Endothelial cell of umbilical vein (primary cell): ENCODE measurements at regions not wholly inside any gene's neighbourhood (a gene's known extent, or its start where the extent isn't known, plus 50 kb on each side); places are given as distances from the start of the nearest gene placed in this dataset.

Source experiments
- BruUV-seq: library from RNA; stranded (reverse); fragments of 400-500 nt; replicated peaks from 2 replicates; lab custom pipeline; 2021; lab: Mats Ljungman, UMichigan
- CTCF ChIA-PET: fragments of 300-600, 350-600 bp; sonication (Branson Sonifier 250); formaldehyde crosslinking; loops from one replicate; lab custom pipeline; 2021; ENCODE audit warnings: antibody characterized with exemption, inconsistent platforms; lab: Charles Lee
- POLR2A ChIA-PET: fragments of 300-600, 350-600 bp; sonication (Branson Sonifier 250); formaldehyde crosslinking; loops from one replicate; lab custom pipeline; 2021; ENCODE audit warnings: antibody characterized with exemption, inconsistent platforms; lab: Charles Lee
- DNase-seq: peaks from one replicate; pipeline ENCODE4 v3.0.0-alpha.2; 2011; ENCODE audit warnings: low read depth, low spot score
- FAIRE-seq: peaks from 2 replicates; lab custom pipeline; 2011; peaks lifted over from hg19 to GRCh38; lab: Jason Lieb, UNC
- H2AFZ ChIP-seq: 2 replicates; pipeline ENCODE4 v1.6.0; 2012; ENCODE audit warnings: low read depth, low read length, control low read depth, inconsistent platforms
- H3K27ac ChIP-seq: 2 replicates; pipeline ENCODE4 v1.5.1; 2011; ENCODE audit warnings: low read depth, mild to moderate bottlenecking, control low read depth, low read length, moderate library complexity; ENCODE audit not compliant: insufficient read depth
- H3K27me3 ChIP-seq, 2 experiments: 2 replicates each; pipeline versions ENCODE4 v1.6.0 to v1.6.1; 2011; ENCODE audit warnings: low read length in 2 of 2, mixed read lengths in 1 of 2; ENCODE audit not compliant: control insufficient read depth in 2 of 2, insufficient read depth in 2 of 2
- H3K36me3 ChIP-seq, 2 experiments: 2 replicates in 1 of 2; 3 replicates in 1 of 2; pipeline ENCODE4 v1.5.1; 2011; ENCODE audit warnings: low read length in 2 of 2, mild to moderate bottlenecking in 1 of 2, moderate library complexity in 1 of 2; ENCODE audit not compliant: control insufficient read depth in 2 of 2, insufficient read depth in 2 of 2; ENCODE audit errors: extremely low read depth in 1 of 2
- H3K4me1 ChIP-seq: 3 replicates; pipeline ENCODE4 v1.5.1; 2011; ENCODE audit warnings: mild to moderate bottlenecking, low read length; ENCODE audit not compliant: control insufficient read depth, insufficient read depth; ENCODE audit errors: extremely low read depth
- H3K4me2 ChIP-seq: 2 replicates; pipeline ENCODE4 v1.6.1; 2011; ENCODE audit warnings: low read length, control low read depth, mixed read lengths; ENCODE audit not compliant: insufficient read depth
- H3K4me3 ChIP-seq, 3 experiments: fragments of 200-600 bp in 1 of 3; sonication (generic), shearing (Covaris generic) in 1 of 3; replicated peaks in 1 of 3; 2 replicates each; pipeline ENCODE4 v1.5.1; 2011 to 2016; ENCODE audit warnings: control low read depth in 3 of 3, low read length in 3 of 3, mild to moderate bottlenecking in 2 of 3, inconsistent platforms in 1 of 3, low read depth in 1 of 3, moderate library complexity in 1 of 3; ENCODE audit not compliant: insufficient read depth in 1 of 3
- H3K79me2 ChIP-seq: 2 replicates; pipeline ENCODE4 v1.6.0; 2012; ENCODE audit warnings: low read length, inconsistent platforms; ENCODE audit not compliant: control insufficient read depth, insufficient read depth
- H3K9ac ChIP-seq: replicated peaks from 2 replicates; pipeline ENCODE3; 2011; ENCODE audit warnings: low read length, control low read depth; ENCODE audit not compliant: insufficient read depth; ENCODE audit errors: extremely low read depth
- H3K9me1 ChIP-seq: replicated peaks from 3 replicates; pipeline ENCODE4 v1.6.0; 2011; ENCODE audit warnings: mild to moderate bottlenecking, low read length; ENCODE audit not compliant: control insufficient read depth, insufficient read depth; ENCODE audit errors: extremely low read depth
- H3K9me3 ChIP-seq: replicated peaks from 2 replicates; pipeline ENCODE4 v1.5.1; 2012; ENCODE audit warnings: low read length, inconsistent platforms; ENCODE audit not compliant: control insufficient read depth, insufficient read depth
- H4K20me1 ChIP-seq: replicated peaks from 2 replicates; pipeline ENCODE3; 2011; ENCODE audit warnings: mild to moderate bottlenecking, low read length; ENCODE audit not compliant: control insufficient read depth, insufficient read depth; ENCODE audit errors: extremely low read depth
- EZH2 ChIP-seq: IDR thresholded peaks from 2 replicates; pipeline ENCODE4 v1.6.1; 2012; ENCODE audit warnings: borderline replicate concordance, low read depth, mild to moderate bottlenecking, moderate library complexity, low read length, inconsistent platforms; ENCODE audit not compliant: severe bottlenecking
- FOS ChIP-seq: IDR thresholded peaks from 2 replicates; pipeline ENCODE4 v1.6.1; 2011; ENCODE audit warnings: mild to moderate bottlenecking, low read length, moderate library complexity, borderline replicate concordance; ENCODE audit not compliant: insufficient read depth
- GATA2 ChIP-seq: IDR thresholded peaks from 2 replicates; pipeline ENCODE4 v1.7.0; 2011; ENCODE audit warnings: low read depth, mild to moderate bottlenecking, moderate library complexity, mixed read lengths, low read length; ENCODE audit not compliant: insufficient read length, insufficient read depth
- JUN ChIP-seq: IDR thresholded peaks from 2 replicates; pipeline ENCODE4 v1.6.1; 2011; ENCODE audit warnings: borderline replicate concordance, low read depth; ENCODE audit not compliant: insufficient read length, insufficient read depth
- MYC ChIP-seq: IDR thresholded peaks from one replicate; pipeline ENCODE4 v1.6.1; 2011; ENCODE audit warnings: mild to moderate bottlenecking, low read depth, low read length
- POLR2A ChIP-seq: IDR thresholded peaks from 2 replicates; pipeline ENCODE4 v1.6.1; 2012; ENCODE audit warnings: low read depth, mild to moderate bottlenecking, control low read depth, low read length
- POLR2AphosphoS5 ChIP-seq: IDR thresholded peaks from 2 replicates; pipeline ENCODE4 v1.6.1; 2012; ENCODE audit warnings: low read depth, mild to moderate bottlenecking, control low read depth, low read length, moderate library complexity; ENCODE audit not compliant: insufficient read depth
- dilution Hi-C: fragments of 300-500 bp; cut with MboI; formaldehyde crosslinking; loops from one replicate; pipeline ENCODE4 v1.15.0; 2019; ENCODE audit warnings: low sequenced_read_pairs; ENCODE audit not compliant: extremely low pct_ligation_motif_present
- intact Hi-C: fragments of 100-400 bp; cut with micrococcal nuclease; formaldehyde crosslinking; loops from one replicate; pipeline ENCODE4 v1.10.0; 2022
- TF ChIP-seq, protein P1 (sequence below): IDR thresholded peaks from 2 replicates; pipeline ENCODE4 v1.6.1; 2011; ENCODE audit not compliant: insufficient read depth, insufficient read length
- TF ChIP-seq, protein P2 (sequence below), 2 donors: IDR thresholded peaks; 1 replicate in 1 of 2; 2 replicates in 1 of 2; pipeline ENCODE4 v1.5.1; 2011; ENCODE audit warnings: low read length in 2 of 2, mild to moderate bottlenecking in 2 of 2, moderate library complexity in 2 of 2, control low read depth in 1 of 2, inconsistent platforms in 1 of 2, low read depth in 1 of 2; ENCODE audit not compliant: insufficient read depth in 1 of 2; ENCODE audit errors: extremely low read depth in 1 of 2

DNA sequence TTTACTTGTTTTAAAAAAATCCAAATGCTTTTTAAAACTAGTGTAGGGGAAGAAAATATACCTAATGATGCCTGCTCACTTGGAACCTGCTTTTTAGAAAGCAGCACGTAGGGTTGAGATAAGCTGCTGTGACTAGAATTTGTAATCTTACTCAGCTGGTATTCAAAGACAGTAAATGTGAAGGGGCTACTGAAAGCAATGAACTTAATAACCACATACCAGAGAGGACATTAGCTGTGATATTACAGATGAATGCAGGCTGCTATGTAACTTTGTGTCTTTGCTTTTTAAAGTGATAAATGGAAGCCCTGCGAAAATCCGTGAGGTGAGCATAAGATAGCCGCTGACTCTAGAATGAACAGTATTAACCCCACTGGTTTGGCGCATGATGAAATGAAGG, 124.1 kb downstream of the TRIML1 start:
- Histone ChIP-seq H3K4me1 (no peaks in the 10 kb centered on the region), H3K4me3 (no peak overlapping the region), H3K9me1 (no peaks in the 10 kb centered on the region), H3K36me3 (no peaks in the 10 kb centered on the region), H2AFZ (no peak overlapping the region), H3K9me3 (peaks cover 4% of the 10 kb centered on the region), H3K79me2 (no peaks in the 10 kb centered on the region), H3K27me3 (no peaks in the 10 kb centered on the region), H3K4me2 (no peak overlapping the region), H4K20me1 (no peaks in the 10 kb centered on the region), H3K9ac (no peak overlapping the region), H3K27ac (no peak overlapping the region)
- TF ChIP-seq POLR2AphosphoS5: no peak
- TF ChIP-seq EZH2: no peak
- TF ChIP-seq, protein P1, sequence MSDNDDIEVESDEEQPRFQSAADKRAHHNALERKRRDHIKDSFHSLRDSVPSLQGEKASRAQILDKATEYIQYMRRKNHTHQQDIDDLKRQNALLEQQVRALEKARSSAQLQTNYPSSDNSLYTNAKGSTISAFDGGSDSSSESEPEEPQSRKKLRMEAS: no peak
- no peak for TF ChIP-seq GATA2
- POLR2A ChIA-PET: no interaction called here
- FAIRE-seq (no peak), DNase-seq (no peak)
- no TSS peak for BruUV-seq
- dilution Hi-C loops (no loop called here), intact Hi-C loops (no loop called here)
- CTCF ChIA-PET: no interaction called here

DNA sequence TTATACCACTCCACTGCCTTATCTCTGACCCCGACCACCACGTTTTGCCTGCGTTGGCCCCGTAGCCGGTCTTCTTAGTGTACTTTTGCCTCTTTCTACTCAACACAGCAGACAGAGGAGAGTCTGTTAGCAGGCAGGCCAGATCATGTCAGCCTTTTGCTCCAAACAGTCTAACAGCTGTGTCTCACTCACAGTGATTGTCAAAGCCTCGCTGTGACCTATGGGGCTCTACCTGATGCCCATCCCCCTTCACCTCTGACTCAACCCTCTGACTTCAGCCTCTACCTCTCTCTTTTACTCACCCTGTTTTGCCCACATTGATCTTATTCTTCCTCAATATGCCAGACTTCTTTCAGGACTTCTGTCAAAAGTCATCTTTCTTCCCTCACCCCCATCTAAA, 127.1 kb downstream of the TRIML1 start:
- dilution Hi-C loops: no loop called here
- TF ChIP-seq GATA2: no peak
- TF ChIP-seq POLR2A: no peak
- no peak for TF ChIP-seq JUN
- no peak for TF ChIP-seq POLR2AphosphoS5
- TF ChIP-seq, protein P1: no peak
- no peak for TF ChIP-seq EZH2
- TF ChIP-seq, protein P2, sequence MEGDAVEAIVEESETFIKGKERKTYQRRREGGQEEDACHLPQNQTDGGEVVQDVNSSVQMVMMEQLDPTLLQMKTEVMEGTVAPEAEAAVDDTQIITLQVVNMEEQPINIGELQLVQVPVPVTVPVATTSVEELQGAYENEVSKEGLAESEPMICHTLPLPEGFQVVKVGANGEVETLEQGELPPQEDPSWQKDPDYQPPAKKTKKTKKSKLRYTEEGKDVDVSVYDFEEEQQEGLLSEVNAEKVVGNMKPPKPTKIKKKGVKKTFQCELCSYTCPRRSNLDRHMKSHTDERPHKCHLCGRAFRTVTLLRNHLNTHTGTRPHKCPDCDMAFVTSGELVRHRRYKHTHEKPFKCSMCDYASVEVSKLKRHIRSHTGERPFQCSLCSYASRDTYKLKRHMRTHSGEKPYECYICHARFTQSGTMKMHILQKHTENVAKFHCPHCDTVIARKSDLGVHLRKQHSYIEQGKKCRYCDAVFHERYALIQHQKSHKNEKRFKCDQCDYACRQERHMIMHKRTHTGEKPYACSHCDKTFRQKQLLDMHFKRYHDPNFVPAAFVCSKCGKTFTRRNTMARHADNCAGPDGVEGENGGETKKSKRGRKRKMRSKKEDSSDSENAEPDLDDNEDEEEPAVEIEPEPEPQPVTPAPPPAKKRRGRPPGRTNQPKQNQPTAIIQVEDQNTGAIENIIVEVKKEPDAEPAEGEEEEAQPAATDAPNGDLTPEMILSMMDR (IDR thresholded peaks at IDR 0.05; ENCODE audit: extremely low read depth in 1 of 2, insufficient read depth in 1 of 2, low read depth in 1 of 2, low read length in 2 of 2): no peak
- no peak for TF ChIP-seq FOS
- no peak for TF ChIP-seq MYC
- Histone ChIP-seq H3K79me2 (no peaks in the 10 kb centered on the region), H3K4me1 (no peaks in the 10 kb centered on the region), H3K4me3 (no peak overlapping the region), H3K36me3 (no peaks in the 10 kb centered on the region), H3K9me1 (no peaks in the 10 kb centered on the region), H3K9ac (no peak overlapping the region), H3K27ac (no peak overlapping the region), H3K27me3 (no peaks in the 10 kb centered on the region), H4K20me1 (no peaks in the 10 kb centered on the region), H3K9me3 (peaks cover 4% of the 10 kb centered on the region), H2AFZ (no peak overlapping the region), H3K4me2 (no peak overlapping the region)
- no peak for DNase-seq
- intact Hi-C loops: no loop called here
- POLR2A ChIA-PET: no interaction called here
- CTCF ChIA-PET: no interaction called here
- no peak for FAIRE-seq
- BruUV-seq: no TSS peak
